Germinal center (tissue), 1 donor: ENCODE measurements at regions not wholly inside any gene's neighbourhood (a gene's known extent, or its start where the extent isn't known, plus 50 kb on each side); places are given as distances from the start of the nearest gene placed in this dataset.
A peak's percentile ranks its signal among the peaks of the same experiment; 100 is the strongest.
"Not testable (repeated sequence)": the region's sequence is repeated elsewhere in the genome, so short reads cannot be mapped to it uniquely, and the experiment has no call there.

Experiments used
- DNase-seq: peaks from one replicate; pipeline ENCODE4 v3.0.0; 2012; ENCODE audit warnings: mixed read lengths, low spot score

DNA sequence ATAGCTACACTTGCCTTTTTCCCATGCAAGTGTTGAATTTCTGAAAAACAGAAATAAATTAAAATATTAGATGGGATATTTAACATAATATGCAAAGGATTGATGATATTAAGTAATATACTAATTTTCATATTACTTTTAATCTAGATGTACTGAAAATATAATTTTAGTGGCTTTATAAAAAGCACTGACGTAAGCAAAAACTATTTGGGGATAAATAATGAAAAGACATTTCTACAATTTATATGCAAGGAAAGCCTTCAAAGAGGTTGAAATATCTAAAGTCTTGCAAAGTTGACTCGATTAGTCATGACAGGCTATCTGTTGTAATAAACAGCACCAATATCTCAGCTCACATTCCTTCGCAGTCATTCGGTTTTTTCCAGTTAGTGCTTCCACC is 94.9 kb upstream of the ABCB5 start:
- DNase-seq: no peak

DNA sequence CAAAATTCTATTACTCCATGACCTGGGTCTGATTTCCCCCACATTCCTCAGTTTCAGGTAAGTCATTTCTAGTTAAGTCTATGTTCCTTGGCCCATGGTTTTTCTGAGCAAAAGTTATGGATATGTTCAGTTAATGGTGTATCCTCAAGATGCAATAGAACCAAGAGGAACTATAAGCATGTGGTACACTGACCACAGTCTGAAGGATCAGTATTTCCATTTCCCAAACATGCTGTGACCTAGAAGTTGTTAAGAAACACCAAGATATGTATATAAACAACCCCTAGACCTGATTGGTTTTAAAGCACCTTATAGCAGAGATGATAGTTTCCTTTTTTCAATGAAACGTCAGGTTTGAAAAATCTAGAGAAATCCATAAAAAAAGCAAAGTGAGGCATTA is 94.2 kb upstream of the ABCB5 start:
- DNase-seq: no peak

DNA sequence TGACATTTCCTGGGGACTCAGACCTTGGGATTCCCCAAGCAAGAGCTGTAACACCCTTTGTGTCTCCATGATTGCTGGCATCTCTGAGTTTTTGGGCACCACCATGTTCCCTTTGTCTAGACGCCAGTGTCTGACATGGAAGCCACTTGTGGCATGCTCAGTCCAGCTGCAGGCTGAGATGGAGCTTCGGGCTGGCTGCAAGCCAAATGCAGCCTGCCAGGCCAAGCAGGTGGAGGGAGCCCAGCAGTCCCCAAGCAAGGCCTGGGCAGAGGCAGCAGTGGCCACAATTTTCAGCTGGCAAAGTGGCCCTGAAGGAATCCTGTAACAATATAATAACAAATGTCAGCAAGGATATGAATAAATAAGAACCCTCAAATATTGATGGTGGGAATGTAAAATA is 86.2 kb upstream of the ABCB5 start:
- no peak for DNase-seq

DNA sequence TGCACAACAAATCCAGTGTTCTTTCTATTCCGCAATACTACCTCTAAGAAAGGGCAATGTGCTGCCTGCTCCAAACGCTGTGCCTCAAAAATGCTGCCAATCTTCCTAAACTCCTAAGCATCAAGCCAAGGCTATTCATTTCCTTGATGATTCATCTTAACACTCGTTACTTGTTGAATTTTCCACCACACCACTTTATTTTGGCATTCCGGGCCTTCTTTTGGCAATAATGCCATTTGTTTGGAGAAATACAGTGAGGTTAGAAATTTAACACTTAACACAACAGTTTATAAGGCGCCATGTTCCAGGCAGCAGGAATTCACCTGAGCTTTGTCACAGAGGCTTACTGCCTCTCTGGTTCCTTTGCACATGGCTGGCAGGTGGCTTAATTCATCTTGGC is 82.6 kb upstream of the ABCB5 start:
- DNase-seq: no peak

DNA sequence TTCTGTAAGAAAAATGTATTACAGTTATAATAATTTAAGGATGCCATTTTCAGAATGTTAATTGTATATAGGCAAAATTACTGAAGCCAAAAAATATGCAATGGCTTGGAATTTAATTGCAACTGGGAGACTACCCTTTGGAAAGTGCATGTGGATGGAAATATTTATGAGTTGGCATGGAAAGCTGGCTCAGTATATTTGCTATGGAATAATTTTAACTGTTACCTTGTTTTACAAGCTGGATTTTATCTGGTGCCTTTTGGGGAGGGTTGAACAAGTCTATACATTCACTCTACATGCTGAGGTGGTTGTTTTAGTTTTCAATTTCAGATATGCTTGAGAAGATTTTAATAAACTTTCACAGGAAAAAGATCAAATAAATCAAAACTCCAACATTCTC is 80.9 kb upstream of the ABCB5 start:
- no peak for DNase-seq

DNA sequence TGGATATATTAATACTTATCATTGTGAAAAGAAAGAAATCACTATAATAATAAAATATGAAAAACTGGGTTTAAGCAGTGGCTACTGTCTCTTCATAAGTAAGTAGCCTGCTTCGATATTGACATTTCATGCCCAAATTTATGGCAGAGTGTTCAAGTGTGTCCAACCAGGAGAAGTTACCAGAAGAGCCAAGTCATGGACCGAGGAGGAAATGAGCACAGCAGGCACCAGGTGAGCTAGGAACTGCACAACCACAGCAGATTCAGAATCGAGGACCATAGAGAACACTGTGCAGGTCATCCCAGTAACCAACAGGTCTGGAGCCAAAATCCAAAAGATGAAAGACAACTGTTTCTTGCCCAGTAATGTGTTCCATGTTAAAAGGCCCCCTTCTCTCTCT is 79.9 kb upstream of the ABCB5 start:
- no peak for DNase-seq

DNA sequence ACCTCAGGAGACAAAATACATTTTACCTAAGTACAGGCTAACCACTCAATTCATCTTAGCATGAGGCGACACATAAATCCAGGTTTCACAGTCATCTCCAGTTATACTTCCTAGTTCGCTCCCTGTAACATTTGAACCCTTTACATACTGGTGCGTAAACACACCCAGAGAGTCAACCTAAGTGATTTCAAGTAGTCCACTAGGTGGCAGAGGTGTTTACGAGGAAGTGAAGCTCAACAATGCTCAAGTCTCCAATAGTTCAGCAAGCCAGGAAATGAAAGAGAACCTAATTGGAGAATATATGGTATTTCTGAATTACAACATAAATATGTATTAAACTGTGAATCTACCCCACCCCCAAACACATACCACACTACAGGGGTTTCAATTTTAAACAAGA is 76.3 kb upstream of the ABCB5 start:
- DNase-seq: peak; percentile 7

DNA sequence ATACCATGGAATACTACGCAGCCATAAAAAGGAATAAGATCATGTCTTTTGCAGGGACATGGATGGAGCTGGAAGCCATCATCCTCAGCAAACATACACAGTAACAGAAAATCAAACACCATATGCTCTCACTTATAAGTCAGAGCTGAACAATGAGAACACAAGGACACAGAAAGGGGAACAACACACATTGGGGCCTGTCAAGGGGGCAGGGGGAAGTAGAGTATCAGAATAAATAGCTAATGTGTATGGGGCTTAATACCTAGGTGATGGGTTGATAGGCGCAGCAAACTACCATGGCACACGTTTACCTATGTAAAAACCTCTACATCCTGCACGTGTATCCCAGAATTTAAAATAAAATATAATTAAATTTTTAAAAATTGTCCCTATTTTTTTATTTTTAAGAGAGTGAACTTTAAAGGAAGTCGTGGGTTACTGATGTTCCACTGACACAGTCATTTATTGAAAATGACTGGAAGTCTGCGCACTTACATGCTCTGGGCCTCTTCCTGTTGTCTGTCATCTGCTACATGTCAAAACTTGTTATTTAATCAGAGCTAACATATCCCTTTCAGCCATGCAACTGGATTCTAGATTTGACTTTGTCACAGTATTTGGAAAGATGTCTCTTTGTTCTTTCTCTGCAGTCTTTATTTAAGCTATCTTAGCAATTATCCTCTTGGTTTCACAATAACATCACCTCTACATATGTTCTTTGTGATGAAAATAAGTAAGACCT is 73.7 kb upstream of the ABCB5 start:
- DNase-seq: no peak

DNA sequence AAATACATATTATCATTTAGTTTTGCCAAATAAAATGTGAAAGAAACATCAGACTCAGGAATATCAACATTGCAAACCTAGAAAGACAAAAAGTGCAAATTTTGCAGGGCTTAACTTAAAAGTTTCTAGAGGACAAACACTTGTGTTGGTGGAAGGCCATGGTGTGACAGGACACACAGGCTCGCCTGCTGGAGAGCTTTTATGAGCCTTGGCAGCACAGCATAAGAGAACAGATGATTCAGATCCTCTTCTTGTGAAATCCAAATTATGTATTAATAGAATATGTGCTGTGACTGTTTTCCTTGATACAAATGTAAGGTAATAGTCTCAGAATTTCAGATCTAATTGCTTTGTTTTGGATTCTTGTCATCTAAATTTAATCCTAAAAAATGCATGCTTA is 72.9 kb upstream of the ABCB5 start:
- no peak for DNase-seq

DNA sequence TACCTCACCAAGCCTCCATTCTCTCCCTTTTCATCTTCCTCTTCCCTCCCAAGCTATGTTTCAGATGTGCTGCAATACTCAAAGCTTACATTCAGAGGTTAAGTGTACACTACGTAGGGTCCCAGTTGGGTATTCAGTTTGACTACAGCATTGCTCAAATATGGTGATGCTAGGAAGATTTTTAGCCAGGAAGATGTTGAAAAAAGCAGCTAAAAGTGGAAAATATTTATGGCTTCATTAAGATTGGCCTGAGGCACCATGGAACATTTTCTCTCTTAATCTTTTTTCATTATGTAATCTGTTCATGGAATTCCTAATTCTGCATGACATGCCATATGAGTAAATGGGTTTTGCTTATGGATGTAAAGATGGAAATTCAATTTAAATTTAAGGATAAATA is 72.0 kb upstream of the ABCB5 start:
- DNase-seq: no peak

DNA sequence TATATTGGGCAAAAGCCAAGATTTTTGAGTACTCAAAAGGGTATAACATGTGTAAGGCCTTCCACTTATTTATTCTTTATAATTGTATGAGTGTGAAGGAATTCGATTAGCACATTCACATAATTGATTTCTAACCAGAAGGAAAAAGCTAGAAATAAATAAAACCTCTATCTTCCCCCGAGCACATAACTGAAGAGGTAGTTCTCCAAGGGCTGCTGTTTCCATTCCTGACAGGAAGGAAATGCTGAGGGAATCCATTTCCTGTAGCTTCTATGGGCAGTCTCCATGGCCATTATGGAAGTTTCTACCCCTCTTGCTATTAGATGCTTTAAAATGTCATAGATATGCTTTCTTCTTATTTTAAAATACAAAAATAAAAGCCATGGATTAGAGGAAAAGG is 70.5 kb upstream of the ABCB5 start:
- DNase-seq: no peak

DNA sequence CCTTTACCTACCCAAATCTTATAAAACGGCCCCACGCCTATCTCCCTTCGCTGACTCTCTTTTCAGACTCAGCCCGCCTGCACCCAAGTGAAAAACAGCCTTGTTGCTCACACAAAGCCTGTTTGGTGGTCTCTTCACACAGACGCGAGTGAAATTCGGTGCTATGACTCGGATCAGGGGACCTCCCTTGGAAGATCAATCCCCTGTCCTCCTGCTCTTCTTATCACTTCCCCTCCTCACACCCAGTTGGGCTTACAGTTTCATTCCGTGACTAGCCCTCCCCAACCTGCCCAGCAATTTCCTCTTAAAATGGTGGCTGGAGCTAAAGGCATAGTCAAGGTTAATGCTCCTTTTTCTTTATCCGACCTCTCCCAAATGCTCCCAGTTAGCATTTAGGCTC is 68.5 kb upstream of the ABCB5 start:
- not testable (repeated sequence) for DNase-seq

DNA sequence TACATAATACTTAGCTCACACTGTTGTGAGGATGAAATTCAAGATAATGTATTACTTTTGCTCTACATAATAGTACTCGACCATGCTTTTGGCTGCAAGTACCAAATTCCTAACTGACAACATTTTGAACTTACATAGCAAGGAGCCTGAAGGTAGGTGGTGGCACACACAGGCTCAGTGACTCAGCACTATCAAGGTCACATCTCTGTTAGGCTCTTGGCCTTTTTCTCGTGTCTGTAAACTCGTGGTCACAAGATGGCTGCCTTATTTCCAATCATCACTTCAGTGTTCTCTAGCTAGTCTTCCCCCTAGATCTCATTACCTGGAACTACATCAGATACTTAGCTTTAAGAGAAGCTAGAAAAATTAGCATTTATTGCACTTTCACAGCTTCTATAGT is 61.4 kb upstream of the ABCB5 start:
- DNase-seq: no peak

DNA sequence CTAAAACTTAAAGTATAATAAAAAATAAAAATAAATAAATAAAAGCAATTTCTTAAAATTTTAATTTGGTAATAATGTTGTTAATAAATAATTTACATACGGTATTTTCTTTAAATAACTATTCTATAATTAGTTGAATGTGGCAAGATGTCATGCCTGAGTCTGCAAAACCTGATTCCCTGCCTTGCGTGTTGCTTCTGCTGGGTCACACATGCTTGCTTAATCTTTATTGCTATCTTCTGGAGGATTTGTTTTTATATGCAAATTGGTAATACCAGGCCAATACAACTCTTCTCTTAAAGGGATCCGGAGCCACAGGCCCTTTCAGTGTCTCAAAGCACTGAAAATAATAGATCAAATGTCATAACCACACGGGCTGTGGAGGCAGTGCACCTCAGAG is 59.4 kb upstream of the ABCB5 start:
- DNase-seq: no peak

DNA sequence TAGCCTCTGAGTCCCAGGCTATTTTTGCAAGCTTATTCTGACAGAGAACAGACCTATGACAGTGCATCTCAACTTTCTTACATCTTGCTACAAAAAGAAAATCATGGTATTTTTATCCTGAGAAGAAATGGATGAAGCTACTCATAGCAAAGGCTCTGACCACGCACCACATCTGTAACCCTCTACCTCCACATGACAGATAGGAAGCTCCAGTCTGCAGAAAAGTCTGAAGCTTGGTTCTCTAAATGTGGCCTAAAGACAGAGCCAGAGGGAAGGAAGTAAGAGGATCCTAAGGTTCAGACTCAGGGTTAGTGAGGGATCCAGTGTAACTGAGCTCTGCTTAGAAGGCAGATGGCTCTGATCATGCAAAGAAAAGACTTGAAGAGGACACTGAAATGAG is 58.4 kb upstream of the ABCB5 start:
- no peak for DNase-seq

DNA sequence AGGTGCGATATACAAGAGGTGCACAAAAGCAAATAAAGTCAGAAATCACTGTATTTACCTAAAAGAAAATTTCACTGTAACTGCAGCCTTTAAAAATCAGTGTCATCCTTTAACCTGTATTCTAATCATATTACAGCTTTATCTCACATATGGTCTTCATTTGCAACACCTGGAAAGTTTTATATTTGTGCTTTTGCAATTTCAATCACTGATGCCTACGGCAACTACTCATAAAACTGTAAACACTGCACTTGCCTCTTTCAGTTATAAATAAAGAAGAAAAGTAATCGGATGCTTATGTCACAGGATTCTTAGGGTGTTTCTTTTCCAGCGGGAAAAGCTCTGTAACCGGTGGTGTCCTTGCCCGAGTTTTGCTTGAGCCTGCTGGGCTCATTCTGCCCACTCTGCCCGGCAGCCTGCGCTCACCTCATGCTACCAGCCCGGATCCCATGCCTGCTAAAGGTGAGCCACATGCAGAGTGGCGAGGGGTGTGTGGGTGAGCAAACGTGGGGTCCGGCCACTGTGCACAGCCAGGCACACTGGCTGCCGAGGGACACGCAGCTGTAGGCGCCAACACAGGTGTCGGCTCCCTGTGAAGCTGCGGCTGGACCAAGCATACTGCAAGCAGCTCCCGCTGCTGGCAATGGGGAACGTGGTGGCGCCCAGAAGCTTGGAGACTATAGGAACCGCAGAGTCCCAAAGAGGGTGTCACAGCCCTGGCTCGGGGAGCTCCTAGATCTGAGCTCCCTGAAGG is 56.3 kb upstream of the ABCB5 start:
- no peak for DNase-seq

DNA sequence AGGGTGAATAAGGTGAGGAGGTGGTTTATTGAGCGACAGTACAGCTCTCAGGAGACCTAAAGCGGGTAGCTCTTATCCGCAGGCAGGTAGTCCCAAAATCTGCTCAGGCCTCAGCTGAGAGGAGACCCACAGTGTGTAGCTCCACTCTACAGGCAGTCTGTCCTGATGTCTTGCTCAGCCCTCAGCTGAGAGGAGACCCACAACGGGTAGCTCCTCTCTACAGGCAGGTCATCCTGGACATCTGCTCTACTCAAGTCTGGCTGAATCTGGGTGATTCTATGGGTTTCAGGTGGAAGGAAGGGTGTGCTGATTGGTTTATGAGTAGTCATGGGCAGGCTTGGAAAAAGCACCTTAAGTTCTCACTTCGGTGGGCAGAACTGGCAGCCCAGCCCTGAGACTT is 55.6 kb upstream of the ABCB5 start:
- DNase-seq: no peak

DNA sequence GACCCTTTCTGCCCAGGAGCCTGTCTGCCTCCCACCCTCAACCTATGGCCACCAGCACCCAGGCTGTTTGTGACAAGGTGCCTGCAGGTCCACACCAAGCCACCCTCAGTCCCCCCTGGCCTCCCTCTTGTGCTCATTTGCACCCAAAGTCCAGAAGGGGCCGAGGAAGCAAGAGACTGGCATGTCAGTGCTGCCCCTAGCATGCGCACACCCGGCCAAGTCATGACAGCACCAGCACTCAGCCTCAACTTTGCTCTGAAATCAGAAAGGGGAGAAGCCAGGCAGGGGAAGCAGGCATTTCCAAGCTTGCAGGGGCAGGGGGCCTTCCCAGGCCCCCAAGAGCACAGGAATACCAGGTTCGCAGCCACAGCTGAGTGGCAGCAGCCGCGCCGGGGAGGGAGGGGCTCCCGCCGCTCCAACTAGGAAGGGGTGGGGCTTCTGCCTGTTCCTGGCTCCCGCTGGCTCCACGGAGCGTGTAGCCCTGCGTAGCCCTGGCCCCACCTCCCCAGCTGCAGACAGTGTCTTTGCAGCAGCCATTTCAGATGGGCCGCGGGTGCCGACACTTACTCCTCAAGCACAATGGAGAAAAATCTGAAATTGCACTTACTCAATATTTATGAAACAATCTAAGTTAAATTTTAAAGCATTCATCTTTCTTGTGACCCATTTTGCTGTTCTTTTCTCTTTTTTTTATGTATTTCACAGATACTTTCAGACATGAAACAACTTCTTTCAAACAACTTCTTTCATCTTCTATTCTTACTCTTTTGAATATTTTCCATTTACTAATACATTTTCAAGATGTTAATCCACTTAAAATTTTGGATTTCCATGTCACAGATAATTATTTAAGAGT is 54.9 kb upstream of the ABCB5 start:
- DNase-seq: no peak

DNA sequence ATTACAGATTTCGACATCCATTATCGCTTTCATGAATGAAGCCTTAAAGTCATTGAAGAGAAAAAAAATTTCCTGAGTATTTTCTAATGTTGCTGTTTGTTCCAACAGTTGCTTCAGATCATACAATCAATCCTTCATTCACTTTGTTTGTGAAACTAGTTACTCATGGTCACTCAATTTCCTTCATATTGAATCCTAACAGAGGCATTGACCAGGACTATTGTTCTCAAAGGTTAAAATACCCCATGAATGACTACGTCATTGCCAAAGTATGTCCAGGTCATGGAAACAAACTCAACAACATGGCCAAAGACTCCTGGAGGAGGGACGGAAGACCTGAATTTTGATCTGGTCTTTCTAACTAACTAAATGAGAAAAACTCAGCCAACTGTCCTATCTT is 54.0 kb upstream of the ABCB5 start:
- DNase-seq: no peak

DNA sequence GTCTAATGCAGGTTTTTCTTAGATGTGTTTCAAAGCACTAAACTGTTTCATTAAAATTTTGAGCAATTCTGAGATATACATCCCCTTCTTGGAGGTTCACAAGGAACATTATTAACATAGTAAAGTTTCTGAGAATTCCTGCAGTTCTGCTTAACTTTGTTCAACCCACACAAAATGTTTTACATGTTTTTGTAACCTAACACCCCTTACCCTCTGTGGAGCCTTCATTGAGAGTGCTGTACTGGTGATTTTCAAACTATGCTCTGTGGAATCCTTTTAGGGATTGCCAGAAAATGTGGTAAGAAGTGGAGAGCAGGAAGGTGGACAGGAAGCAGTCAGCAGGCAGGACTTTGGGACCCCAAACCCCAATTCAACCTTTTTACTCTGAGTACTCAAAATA is 53.6 kb upstream of the ABCB5 start:
- no peak for DNase-seq

DNA sequence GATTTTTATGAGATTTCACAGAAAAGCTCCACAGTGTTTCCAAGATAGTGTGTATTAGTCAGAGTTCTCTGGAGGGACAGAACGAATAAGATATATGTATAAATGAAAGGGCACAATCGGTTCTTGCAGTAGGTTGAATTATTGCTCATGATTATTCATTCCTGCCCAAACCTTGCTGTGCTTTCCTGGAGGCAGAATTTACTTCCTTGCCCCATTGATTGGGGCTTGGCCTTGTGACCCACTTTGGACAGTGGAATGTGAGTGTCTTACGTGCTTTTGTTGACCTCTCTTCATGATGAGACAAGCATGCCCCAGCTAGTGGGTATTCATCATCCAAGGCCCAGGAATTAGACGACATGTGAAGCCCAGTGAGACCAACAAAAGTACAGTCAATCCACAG is 53.0 kb upstream of the ABCB5 start:
- DNase-seq: no peak
